Neural cell (in vitro differentiated cells): ENCODE measurements at regions not wholly inside any gene's neighbourhood (a gene's known extent, or its start where the extent isn't known, plus 50 kb on each side); places are given as distances from the start of the nearest gene placed in this dataset.
A peak's percentile ranks its signal among the peaks of the same experiment; 100 is the strongest.

Source experiments
- EP300 ChIP-seq: fragments of 450-650 bp; conservative IDR thresholded peaks from 2 replicates; pipeline ENCODE4 v1.6.1; 2014; ENCODE audit warnings: antibody characterized with exemption, mild to moderate bottlenecking, moderate library complexity; ENCODE audit not compliant: poor library complexity, severe bottlenecking
- EZH2 ChIP-seq: fragments of 200-600, 300-800 bp; shearing (Covaris generic), sonication (generic); IDR thresholded peaks from 2 replicates; pipeline ENCODE4 v1.6.1; 2014; ENCODE audit warnings: antibody characterized with exemption, low read length, borderline replicate concordance, mild to moderate bottlenecking; ENCODE audit not compliant: insufficient read depth, poor library complexity, severe bottlenecking
- MXI1 ChIP-seq: fragments of 450-650 bp; conservative IDR thresholded peaks from 2 replicates; pipeline ENCODE4 v1.6.1; 2014; ENCODE audit warnings: antibody characterized with exemption, mild to moderate bottlenecking; ENCODE audit not compliant: poor library complexity, severe bottlenecking
- POLR2AphosphoS5 ChIP-seq: IDR thresholded peaks from 2 replicates; pipeline ENCODE4 v1.6.1; 2012
- RAD21 ChIP-seq: fragments of 450-650 bp; conservative IDR thresholded peaks from 2 replicates; pipeline ENCODE4 v1.6.1; 2014; ENCODE audit warnings: antibody characterized with exemption, mild to moderate bottlenecking, moderate library complexity
- SMC3 ChIP-seq: fragments of 450-650 bp; conservative IDR thresholded peaks from 2 replicates; pipeline ENCODE4 v1.6.1; 2014; ENCODE audit warnings: antibody characterized with exemption, mild to moderate bottlenecking, moderate library complexity; ENCODE audit not compliant: poor library complexity
- TAF1 ChIP-seq: IDR thresholded peaks from 2 replicates; pipeline ENCODE4 v1.6.1; 2012; ENCODE audit warnings: low read depth
- TF ChIP-seq, protein P1 (sequence below): fragments of 450-650 bp; IDR thresholded peaks from 2 replicates; pipeline ENCODE4 v1.5.1; 2014; ENCODE audit warnings: antibody characterized with exemption, mild to moderate bottlenecking, moderate library complexity; ENCODE audit not compliant: poor library complexity, severe bottlenecking
- TF ChIP-seq, protein P2 (sequence below): IDR thresholded peaks from 2 replicates; pipeline ENCODE4 v1.6.1; 2012; ENCODE audit warnings: borderline replicate concordance

DNA sequence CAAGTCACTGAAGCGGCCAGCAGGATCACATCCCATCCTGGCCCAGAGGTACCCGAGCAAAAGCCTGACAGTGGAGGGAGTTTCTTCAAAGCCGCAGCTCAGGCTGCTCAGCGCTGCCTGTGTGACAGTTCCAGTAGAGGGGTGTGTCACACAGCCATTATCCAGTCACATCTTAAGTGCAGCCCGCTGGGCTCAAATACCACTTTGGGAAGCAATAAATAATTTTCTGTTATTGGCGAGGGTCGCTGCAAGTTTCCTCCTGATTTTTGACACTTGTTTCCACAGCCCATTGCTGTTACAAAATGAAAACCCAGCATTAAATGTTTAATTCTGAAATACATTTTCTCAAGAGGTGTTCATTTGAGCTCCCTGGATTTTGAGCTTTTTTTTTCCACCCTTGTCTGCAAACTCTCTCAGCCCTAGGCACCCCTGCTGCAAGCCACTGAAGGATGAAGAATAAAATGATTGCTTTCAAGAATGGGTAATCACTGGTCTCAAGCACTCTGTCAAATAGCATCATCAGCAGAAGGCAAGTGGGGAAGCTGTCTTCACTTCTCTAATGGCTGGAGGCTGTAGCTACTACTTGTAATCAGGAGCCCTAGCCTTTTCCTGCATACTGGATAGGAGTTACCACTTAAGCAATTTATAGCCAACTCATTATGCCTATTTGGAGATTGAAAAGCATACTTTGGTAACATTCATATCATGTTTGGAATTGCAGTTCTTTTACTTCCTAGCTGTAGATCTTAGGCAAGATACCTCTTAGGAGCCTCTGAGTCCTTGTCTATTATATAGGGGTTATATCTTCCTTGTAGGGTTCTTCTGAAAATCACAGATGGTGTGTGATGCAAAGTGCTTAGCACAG is 373.7 kb downstream of the METTL15 start:
- TF ChIP-seq, protein P1, sequence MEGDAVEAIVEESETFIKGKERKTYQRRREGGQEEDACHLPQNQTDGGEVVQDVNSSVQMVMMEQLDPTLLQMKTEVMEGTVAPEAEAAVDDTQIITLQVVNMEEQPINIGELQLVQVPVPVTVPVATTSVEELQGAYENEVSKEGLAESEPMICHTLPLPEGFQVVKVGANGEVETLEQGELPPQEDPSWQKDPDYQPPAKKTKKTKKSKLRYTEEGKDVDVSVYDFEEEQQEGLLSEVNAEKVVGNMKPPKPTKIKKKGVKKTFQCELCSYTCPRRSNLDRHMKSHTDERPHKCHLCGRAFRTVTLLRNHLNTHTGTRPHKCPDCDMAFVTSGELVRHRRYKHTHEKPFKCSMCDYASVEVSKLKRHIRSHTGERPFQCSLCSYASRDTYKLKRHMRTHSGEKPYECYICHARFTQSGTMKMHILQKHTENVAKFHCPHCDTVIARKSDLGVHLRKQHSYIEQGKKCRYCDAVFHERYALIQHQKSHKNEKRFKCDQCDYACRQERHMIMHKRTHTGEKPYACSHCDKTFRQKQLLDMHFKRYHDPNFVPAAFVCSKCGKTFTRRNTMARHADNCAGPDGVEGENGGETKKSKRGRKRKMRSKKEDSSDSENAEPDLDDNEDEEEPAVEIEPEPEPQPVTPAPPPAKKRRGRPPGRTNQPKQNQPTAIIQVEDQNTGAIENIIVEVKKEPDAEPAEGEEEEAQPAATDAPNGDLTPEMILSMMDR, result no peak
- TF ChIP-seq SMC3 (peak; percentile 19), POLR2AphosphoS5 (peak; percentile 86), EP300 (peak; percentile 82), RAD21 (no peak), EZH2 (no peak), MXI1 (peak; percentile 17), TAF1 (no peak)
- TF ChIP-seq, protein P2, sequence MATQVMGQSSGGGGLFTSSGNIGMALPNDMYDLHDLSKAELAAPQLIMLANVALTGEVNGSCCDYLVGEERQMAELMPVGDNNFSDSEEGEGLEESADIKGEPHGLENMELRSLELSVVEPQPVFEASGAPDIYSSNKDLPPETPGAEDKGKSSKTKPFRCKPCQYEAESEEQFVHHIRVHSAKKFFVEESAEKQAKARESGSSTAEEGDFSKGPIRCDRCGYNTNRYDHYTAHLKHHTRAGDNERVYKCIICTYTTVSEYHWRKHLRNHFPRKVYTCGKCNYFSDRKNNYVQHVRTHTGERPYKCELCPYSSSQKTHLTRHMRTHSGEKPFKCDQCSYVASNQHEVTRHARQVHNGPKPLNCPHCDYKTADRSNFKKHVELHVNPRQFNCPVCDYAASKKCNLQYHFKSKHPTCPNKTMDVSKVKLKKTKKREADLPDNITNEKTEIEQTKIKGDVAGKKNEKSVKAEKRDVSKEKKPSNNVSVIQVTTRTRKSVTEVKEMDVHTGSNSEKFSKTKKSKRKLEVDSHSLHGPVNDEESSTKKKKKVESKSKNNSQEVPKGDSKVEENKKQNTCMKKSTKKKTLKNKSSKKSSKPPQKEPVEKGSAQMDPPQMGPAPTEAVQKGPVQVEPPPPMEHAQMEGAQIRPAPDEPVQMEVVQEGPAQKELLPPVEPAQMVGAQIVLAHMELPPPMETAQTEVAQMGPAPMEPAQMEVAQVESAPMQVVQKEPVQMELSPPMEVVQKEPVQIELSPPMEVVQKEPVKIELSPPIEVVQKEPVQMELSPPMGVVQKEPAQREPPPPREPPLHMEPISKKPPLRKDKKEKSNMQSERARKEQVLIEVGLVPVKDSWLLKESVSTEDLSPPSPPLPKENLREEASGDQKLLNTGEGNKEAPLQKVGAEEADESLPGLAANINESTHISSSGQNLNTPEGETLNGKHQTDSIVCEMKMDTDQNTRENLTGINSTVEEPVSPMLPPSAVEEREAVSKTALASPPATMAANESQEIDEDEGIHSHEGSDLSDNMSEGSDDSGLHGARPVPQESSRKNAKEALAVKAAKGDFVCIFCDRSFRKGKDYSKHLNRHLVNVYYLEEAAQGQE, result peak; percentile 77
